Activated CD4-positive, CD25-positive, alpha-beta regulatory T cell treated with anti-CD3 and anti-CD28 coated beads, Interleukin-2, amount 50 U/mL, for 16 hours (primary cell): ENCODE measurements at regions not wholly inside any gene's neighbourhood (a gene's known extent, or its start where the extent isn't known, plus 50 kb on each side); places are given as distances from the start of the nearest gene placed in this dataset.

Experiments used
- DNase-seq: peaks from one replicate; pipeline ENCODE4 v3.0.0-alpha.2; 2020; ENCODE audit warnings: low read depth, low spot score

DNA sequence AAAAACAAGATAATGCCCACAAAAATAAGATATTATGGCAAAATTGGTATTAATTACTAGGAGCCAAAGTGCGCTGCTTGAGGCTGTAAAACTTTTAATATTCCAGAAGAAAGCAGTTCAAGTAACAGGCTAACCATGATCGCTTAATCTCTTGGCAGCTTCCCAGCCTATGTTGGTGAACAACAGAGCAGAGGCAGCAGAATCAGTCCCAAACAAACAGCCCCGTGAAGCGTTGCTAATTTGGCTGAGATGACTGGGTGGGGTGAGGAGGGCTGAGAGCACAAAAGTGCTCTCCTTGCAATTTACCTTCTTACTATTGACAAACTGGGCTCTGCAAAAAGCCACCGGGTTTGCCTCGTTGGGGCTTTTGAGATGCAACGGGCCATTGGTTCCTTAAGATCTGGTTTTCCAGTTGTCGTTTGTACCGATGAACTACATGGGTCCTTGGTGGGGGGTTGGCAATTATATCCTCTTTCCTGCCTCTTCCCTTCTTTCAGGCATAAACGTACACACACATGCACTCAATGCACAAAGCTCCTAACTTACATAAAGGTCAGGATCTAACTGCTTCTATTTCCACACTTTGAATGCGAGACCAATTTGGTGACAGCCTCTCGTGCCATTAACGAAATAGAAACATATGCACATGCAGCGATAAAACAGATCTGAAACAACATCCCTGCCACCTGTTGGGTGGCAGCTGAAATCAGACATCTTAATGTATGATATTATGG lies 407.6 kb upstream of the CADM1 start:
- no peak for DNase-seq

DNA sequence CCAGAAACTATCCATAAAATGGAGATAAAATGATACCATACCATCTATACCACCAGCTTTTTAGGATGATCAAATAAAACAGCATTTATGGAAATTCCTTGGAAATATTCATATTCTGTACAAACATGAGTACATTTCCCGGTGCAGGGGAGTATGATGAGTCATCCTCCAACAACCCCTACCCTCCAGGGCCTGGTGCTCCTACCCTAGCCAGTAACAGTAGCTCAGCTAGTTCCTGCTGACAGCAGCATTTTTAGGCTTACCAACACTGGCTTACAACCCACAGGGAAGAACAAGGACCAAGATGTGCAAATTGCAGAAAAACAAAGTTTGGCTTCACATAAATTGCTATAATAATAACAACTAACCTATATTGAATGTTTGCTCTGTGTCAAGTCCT lies 406.2 kb upstream of the CADM1 start:
- DNase-seq: no peak

DNA sequence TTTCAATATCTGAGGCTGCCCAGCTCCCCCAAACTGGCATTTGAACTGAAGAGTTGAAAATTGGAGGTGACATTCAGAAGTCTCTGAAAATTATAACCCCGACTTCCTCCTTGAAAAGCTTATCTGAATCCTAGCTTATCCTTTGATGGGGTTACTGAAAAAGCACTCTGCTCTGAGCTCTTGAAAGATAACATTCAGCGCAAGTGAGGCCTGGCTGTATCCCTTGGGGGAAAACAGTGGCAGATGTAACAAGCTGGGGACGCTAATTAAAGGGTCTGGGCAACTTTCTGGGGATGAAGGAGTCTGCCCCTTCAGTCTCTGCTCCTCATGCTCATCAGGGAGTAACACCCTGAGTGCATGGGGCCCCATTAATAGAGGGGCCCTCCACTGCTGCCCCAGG lies 402.0 kb upstream of the CADM1 start:
- DNase-seq: no peak

- DNase-seq: no peak
These were observed 401.3 kb upstream of the CADM1 start for GRCh38 chr11:115905341-115906000.

DNA sequence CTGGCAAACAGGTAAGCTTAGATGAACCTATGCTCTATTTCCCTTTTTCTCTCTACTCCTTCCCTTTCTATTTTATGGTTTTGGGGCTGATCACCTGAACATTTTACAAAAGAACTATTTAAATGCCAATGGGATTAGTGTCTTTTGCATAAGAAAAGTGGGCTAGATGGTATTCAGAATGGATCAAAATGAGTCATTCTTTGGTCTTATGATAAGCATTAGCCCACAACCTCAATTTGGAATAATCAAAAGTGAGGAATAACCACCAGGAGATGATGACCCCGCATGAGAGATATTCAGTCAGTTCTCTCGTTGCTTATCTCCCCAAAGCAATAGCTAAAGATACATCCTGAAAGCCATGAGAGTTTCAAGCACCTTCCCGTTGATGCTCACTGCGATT lies 399.0 kb upstream of the CADM1 start:
- no peak for DNase-seq

GRCh38 chr11:115901069-115901468 lies 396.9 kb upstream of the CADM1 start:
- DNase-seq: no peak

- DNase-seq: no peak
These were observed 395.9 kb upstream of the CADM1 start for GRCh38 chr11:115900111-115900510.

DNA sequence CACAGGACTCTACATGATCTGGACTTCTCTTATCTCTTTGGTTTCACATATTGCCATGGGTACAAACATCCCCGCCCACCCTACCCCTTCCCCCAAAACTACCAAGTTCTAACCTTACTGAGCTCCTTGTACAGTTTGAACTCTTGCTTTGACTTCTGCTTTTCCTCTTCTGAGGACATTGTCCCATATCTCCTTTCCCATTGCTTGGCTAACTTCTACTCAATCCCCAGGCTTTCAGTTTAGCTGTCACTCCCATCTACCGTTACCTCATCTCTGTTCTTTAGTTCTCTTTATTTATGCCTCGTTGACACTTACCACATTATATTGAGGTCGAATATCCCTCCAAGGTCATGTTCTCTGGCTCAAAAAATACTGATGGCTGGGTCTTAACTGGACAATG lies 393.5 kb upstream of the CADM1 start:
- no peak for DNase-seq

DNA sequence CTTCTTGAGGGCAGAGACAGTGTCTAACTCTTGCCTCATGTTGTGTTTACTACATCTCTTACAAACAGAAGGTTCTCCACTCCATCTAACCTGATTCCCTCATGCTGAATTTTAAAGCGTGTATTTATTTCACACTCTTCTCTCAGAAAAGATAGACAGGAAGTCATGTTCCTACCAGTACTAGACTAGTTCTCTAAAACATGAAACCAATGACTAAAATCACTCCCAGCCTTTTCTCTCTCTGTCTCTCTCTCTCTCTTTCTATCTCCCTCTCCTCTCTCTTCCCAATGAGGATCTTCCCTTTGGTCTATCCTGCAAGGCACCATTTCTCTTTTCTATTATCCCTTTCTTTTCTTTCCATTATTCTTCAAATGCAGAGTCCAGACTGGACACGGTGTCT lies 391.9 kb upstream of the CADM1 start:
- DNase-seq: no peak

GRCh38 chr11:115895594-115895993 lies 391.4 kb upstream of the CADM1 start:
- no peak for DNase-seq

DNA sequence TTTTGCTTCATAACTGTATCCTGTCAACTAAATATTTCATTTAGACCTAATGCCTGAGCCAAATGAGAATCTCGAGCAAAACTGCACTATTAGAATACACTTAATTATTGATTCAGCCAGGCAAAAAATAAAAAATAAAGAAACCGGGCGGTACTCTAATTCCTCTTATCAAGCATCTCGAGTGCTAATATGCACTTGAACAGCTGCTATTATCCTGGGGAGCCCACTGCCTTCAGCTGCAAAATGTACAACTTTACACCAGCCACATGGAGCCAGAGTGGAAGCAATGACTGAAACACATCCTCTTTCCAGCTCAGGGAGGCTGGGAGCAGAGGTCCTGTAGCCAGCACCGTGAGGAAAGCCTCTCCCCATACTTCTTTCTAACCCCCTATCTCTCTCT lies 390.0 kb upstream of the CADM1 start:
- DNase-seq: no peak

GRCh38 chr11:115893461-115894099 lies 389.4 kb upstream of the CADM1 start:
- no peak for DNase-seq

GRCh38 chr11:115892016-115892415 lies 387.8 kb upstream of the CADM1 start:
- no peak for DNase-seq

DNA sequence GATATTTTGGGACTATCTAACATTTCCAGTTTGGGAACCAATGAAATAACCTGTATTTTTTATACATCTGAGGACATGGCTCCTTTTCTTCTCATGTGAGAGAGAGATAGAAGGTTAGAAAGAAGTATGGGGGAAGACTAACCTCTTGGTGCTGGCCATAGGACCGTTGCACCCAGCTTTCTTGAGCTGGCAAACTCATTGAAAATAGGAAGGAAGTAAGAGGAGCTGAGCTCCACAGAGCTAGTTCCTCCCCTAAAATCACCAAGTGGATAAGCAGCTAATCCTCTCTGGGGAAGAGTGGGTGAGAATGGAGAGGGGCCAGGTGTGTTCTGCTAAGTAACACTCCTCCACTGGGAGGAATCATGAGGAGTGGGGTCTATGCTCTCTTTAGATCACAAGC lies 387.4 kb upstream of the CADM1 start:
- no peak for DNase-seq

DNA sequence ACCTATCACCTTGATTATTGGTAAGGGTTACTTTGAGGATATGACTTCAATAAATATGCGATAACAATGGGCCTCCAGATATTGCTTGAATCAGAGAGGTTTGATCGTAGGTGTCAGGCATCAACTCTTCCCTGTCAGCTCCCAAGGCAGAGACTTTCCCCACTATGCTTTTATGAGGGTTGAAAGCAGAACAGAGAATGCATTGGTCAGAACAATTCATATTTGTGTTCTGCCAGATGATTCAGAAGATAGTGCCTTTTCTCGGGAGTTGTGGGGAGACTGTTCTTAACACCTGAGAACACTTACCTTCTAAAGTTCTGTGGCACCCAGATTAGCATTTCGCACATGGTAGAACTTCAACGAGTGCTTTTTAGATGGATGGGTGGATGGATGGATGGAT lies 386.3 kb upstream of the CADM1 start:
- no peak for DNase-seq

DNA sequence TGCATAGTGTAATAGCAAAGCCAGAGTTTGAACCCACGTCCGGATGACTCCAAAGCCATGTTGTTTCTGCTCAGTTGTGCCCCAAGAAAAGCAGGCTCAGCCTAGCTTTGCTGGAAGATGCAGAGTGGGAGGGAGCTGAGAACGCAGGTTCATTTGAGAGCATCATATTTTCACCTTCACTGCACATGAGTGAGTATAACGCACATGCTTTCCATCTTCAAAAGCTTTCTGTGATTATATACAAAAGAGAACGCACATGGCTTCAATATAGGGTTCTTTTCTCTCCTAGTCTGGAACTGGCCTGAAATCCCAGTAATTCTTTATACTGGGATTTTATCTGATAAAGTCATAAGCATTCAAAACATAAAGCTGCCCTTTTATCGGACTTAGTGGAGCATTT lies 385.5 kb upstream of the CADM1 start:
- DNase-seq: no peak

DNA sequence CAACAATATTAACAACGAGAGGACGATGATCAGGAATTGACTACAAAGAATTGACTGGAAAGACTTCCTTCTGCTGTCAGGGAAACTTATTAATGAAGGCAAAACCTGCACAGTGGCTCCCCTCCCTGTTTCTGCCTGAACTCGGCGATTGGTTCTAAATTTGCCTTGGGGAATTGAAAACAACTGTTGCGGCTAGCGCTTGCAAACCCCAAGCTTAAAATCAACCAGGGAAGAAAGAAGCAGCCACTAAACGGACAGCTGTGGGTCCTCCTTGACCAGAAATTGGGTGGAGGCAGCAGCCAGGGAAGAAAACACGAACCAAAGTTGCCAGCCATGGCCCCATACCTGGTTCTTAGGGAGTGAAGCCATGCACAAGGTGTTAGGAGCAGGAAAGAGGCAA lies 383.5 kb upstream of the CADM1 start:
- no peak for DNase-seq

DNA sequence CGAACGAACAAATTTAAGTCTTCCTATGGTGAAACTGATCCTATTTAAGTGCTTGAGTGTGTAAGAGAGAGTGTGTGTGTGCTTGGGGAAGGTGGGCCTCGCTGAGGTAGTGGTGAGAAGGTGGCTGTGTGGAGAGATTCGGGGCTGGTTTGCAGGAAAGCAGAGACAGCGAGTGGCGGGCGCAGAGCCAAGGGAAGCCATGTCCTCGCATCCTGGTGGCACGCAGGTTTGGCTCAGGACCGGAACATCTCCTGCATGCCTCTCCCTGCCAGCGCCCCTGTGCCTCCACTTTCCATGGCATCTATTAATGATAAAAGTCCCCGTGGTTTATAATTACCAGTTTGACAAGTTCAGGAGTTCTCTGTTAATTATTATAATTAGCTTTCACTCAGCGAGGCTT lies 383.1 kb upstream of the CADM1 start:
- no peak for DNase-seq

DNA sequence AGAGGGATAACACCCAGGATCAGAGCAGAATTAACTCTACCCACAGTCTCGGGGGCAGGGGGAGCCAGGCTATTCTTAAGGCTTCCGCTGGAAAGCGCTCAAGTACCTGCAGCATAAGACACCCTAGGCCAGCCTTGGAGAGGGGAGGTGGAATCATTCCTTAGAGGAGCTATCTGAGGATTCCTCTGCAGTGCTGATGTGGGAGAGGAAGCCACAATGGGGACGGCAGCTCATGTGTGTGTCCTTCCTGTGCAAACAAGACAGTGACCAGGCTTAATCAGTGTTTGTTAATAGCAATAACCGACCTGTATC lies 382.2 kb upstream of the CADM1 start:
- no peak for DNase-seq

DNA sequence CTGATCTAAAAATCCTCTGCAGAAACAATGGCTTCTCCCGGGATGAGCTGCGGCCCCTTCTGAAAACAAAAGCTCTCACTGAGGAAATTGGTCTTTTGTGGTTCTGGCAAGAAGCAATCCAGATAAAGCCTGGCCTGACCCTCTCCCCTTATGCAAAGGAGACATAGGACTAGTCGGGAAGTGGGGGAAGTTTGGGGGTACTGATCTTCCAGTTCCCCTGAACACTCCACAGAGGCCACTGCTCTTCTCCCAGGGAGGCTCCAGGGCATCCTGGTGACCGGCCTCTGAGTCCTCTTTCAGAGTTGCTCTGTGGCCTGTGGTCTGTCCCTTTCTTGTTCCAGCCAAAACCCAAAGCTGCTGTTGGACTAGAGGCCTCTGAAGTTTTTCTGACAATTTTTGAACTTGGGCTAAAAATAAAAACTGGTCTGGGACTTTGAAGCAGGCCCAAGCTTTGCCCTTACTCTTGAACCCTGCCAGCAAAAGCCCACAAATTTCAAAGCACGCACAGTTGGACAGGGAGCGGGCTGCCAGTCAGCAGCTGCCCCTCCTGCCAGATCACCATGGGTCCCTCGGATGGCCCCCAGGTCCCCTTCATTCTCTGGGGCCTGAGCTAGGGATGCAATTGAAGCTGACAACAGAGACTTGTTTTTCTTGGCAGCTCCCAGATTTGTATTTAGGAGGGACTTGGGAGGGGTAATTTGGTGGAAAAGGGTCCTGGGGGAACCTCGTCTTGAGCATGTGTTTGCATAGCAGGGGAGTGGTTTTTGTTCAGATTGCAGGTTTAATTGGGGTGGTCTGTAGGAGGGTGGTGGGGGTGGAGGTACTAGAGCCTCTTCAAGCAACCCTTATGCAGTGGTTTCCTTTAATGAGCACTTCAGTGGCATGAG lies 381.6 kb upstream of the CADM1 start:
- DNase-seq: no peak

DNA sequence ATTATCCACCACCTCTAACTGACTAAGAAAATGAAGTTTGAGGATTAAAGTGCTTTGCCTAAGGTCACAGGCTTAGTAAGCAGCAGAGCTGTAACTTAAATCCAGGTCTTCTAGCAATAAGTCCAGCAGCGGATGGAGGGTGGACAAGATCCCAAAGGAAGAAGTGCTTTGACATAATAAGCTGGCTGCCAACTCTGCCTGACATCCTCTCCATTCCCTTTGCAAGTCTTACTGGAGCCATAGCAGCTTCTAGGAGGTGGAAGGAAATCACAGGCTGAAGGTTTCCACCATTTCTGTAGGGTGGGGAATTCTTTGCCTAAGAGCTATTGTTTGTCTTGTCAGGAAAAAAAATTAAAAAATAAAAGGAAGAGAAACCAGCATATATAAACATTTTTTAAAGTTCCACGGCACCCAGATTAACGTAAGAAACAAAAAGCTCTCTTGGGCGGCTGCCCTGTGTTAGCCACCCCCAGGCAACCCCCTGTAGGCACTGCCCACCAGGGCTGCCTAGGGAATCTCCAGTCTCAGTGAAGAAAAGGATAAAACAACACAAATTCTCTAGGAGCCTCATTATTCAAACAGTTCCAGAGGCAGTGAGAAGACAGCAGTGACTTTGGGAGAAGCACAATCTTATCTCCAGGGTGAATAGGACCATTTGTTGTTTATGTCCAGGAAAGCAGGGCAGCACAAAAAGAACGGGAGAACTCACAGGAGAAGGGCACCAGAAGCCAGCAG lies 380.8 kb upstream of the CADM1 start:
- no peak for DNase-seq

DNA sequence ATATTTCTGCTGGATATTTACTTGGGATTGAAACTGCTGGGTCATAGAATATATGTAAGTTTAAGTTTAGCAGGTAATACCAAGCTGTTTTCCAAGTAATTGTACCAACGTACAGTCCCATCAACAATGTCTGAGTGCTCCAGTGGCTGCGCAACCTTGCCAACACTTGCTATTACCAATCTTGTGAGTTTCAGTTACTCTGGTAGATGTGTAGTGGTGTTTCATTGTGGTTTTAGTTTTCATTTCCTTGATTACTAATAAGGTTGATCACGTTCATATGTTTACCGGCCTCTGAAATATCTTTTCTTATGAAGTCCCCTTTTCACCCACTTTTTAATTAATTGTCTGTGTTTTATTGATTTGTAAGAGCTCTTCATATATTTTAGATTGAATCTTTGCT lies 370.6 kb upstream of the CADM1 start:
- DNase-seq: no peak
